MG63 (cell line): ENCODE measurements at regions not wholly inside any gene's neighbourhood (a gene's known extent, or its start where the extent isn't known, plus 50 kb on each side); places are given as distances from the start of the nearest gene placed in this dataset.

Experiments
- DNase-seq: peaks from one replicate; pipeline ENCODE4 v3.0.0-alpha.2; 2020
- H3K27me3 ChIP-seq: fragments of 250-450 bp; sonication (Bioruptor Pico); 2 replicates; pipeline ENCODE4 v1.5.1; 2020; ENCODE audit warnings: mild to moderate bottlenecking, moderate library complexity
- H3K36me3 ChIP-seq: fragments of 250-450 bp; sonication (Bioruptor Pico); 2 replicates; pipeline ENCODE4 v1.5.1; 2020; ENCODE audit warnings: mild to moderate bottlenecking, moderate library complexity
- H3K4me3 ChIP-seq: fragments of 250-450 bp; sonication (Bioruptor Pico); 2 replicates; pipeline ENCODE4 v1.5.1; 2020; ENCODE audit warnings: mild to moderate bottlenecking, moderate library complexity
- H3K9me3 ChIP-seq: fragments of 250-450 bp; sonication (Bioruptor Pico); 2 replicates; pipeline ENCODE4 v1.5.1; 2020; ENCODE audit warnings: mild to moderate bottlenecking, moderate library complexity

GRCh38 chr2:144258154-144258553 lies 261.8 kb downstream of the ZEB2 start:
- H3K36me3 ChIP-seq: no peaks in the 10 kb centered on the region; the same call in 1 of the 2 replicates
- no peak for DNase-seq
- H3K27me3 ChIP-seq: no peaks in the 10 kb centered on the region
- peaks cover 20% of the 10 kb centered on the region for H3K9me3 ChIP-seq
- H3K4me3 ChIP-seq: no peak overlapping the region

- H3K36me3 ChIP-seq: no peaks in the 10 kb centered on the region; the same call in 1 of the 2 replicates
- H3K4me3 ChIP-seq: no peak overlapping the region
- H3K27me3 ChIP-seq: no peaks in the 10 kb centered on the region
- no peak for DNase-seq
- H3K9me3 ChIP-seq: peaks cover 26% of the 10 kb centered on the region
Observed at GRCh38 chr2:144256996-144257707, 262.8 kb downstream of the ZEB2 start.

GRCh38 chr2:144254342-144255235 lies 265.3 kb downstream of the ZEB2 start:
- no peaks in the 10 kb centered on the region for H3K27me3 ChIP-seq
- H3K36me3 ChIP-seq: no peaks in the 10 kb centered on the region; the same call in 1 of the 2 replicates
- H3K9me3 ChIP-seq: peaks cover 26% of the 10 kb centered on the region
- H3K4me3 ChIP-seq: no peak overlapping the region
- no peak for DNase-seq

- no peak for DNase-seq
- H3K27me3 ChIP-seq: no peaks in the 10 kb centered on the region
- no peak overlapping the region for H3K4me3 ChIP-seq
- peaks cover 26% of the 10 kb centered on the region for H3K9me3 ChIP-seq
- no peaks in the 10 kb centered on the region; the same call in 1 of the 2 replicates for H3K36me3 ChIP-seq
Observed at GRCh38 chr2:144253743-144254142, 266.2 kb downstream of the ZEB2 start.

GRCh38 chr2:144252694-144253093 lies 267.2 kb downstream of the ZEB2 start:
- Histone ChIP-seq H3K36me3 (no peaks in the 10 kb centered on the region; the same call in 1 of the 2 replicates), H3K9me3 (peaks cover 22% of the 10 kb centered on the region), H3K27me3 (no peaks in the 10 kb centered on the region), H3K4me3 (no peak overlapping the region)
- no peak for DNase-seq

- Histone ChIP-seq H3K27me3 (no peaks in the 10 kb centered on the region), H3K36me3 (no peaks in the 10 kb centered on the region), H3K4me3 (no peak overlapping the region), H3K9me3 (peaks cover 16% of the 10 kb centered on the region)
- DNase-seq: no peak
Observed at GRCh38 chr2:144249035-144249637, 270.8 kb downstream of the ZEB2 start.

GRCh38 chr2:144248350-144249034 lies 271.4 kb downstream of the ZEB2 start:
- Histone ChIP-seq H3K4me3 (no peak overlapping the region), H3K36me3 (no peaks in the 10 kb centered on the region), H3K27me3 (no peaks in the 10 kb centered on the region), H3K9me3 (peaks cover 10% of the 10 kb centered on the region)
- no peak for DNase-seq

- no peak for DNase-seq
- H3K9me3 ChIP-seq: no peaks in the 10 kb centered on the region
- H3K4me3 ChIP-seq: no peak overlapping the region
- H3K27me3 ChIP-seq: no peaks in the 10 kb centered on the region
- H3K36me3 ChIP-seq: no peaks in the 10 kb centered on the region
Observed at GRCh38 chr2:144244938-144245337, 275.0 kb downstream of the ZEB2 start.

GRCh38 chr2:144242311-144242710 lies 277.6 kb downstream of the ZEB2 start:
- Histone ChIP-seq H3K9me3 (no peaks in the 10 kb centered on the region), H3K4me3 (no peak overlapping the region), H3K27me3 (no peaks in the 10 kb centered on the region), H3K36me3 (no peaks in the 10 kb centered on the region)
- no peak for DNase-seq

GRCh38 chr2:144241801-144242200 lies 278.1 kb downstream of the ZEB2 start:
- no peaks in the 10 kb centered on the region for H3K27me3 ChIP-seq

GRCh38 chr2:144240656-144241339 lies 279.1 kb downstream of the ZEB2 start:
- no peak for DNase-seq
- H3K4me3 ChIP-seq: no peak overlapping the region
- no peaks in the 10 kb centered on the region for H3K27me3 ChIP-seq
- H3K9me3 ChIP-seq: no peaks in the 10 kb centered on the region
- no peaks in the 10 kb centered on the region for H3K36me3 ChIP-seq

More at GRCh38 chr2:144241801-144242200, 278.1 kb downstream of the ZEB2 start:
- Histone ChIP-seq H3K4me3 (no peak overlapping the region), H3K9me3 (no peaks in the 10 kb centered on the region), H3K36me3 (no peaks in the 10 kb centered on the region)
- DNase-seq: no peak

- Histone ChIP-seq H3K36me3 (no peaks in the 10 kb centered on the region), H3K9me3 (no peaks in the 10 kb centered on the region), H3K4me3 (no peak overlapping the region), H3K27me3 (no peaks in the 10 kb centered on the region)
- no peak for DNase-seq
Observed at GRCh38 chr2:144239726-144240125, 280.2 kb downstream of the ZEB2 start.

GRCh38 chr2:144239306-144239705 lies 280.6 kb downstream of the ZEB2 start:
- Histone ChIP-seq H3K27me3 (no peaks in the 10 kb centered on the region), H3K4me3 (no peak overlapping the region), H3K36me3 (no peaks in the 10 kb centered on the region), H3K9me3 (no peaks in the 10 kb centered on the region)
- no peak for DNase-seq

GRCh38 chr2:144237830-144238627 lies 281.9 kb downstream of the ZEB2 start:
- Histone ChIP-seq H3K9me3 (no peaks in the 10 kb centered on the region), H3K36me3 (no peaks in the 10 kb centered on the region), H3K27me3 (no peaks in the 10 kb centered on the region), H3K4me3 (no peak overlapping the region)
- no peak for DNase-seq

GRCh38 chr2:144237108-144237507 lies 282.8 kb downstream of the ZEB2 start:
- H3K9me3 ChIP-seq: no peaks in the 10 kb centered on the region
- no peak overlapping the region for H3K4me3 ChIP-seq
- DNase-seq: no peak
- H3K27me3 ChIP-seq: no peaks in the 10 kb centered on the region
- H3K36me3 ChIP-seq: no peaks in the 10 kb centered on the region
